Mucosa of descending colon (tissue), 3 donors: ENCODE measurements at regions not wholly inside any gene's neighbourhood (a gene's known extent, or its start where the extent isn't known, plus 50 kb on each side); places are given as distances from the start of the nearest gene placed in this dataset.

Experiments used
- ATAC-seq: fragments of 200-7000 bp; cut with Tn5 transposase; one replicate; pipeline ENCODE4 v1.9.1; 2020; ENCODE audit warnings: mild to moderate bottlenecking, moderate library complexity
- DNase-seq, 3 donors: peaks; one replicate each; pipeline ENCODE4 v3.0.0-alpha.2; 2020
- H3K36me3 ChIP-seq: fragments of 200-600 bp; one replicate; pipeline ENCODE4 v1.8.0; 2021; ENCODE audit warnings: low read depth, mild to moderate bottlenecking
- H3K4me1 ChIP-seq: fragments of 200-600 bp; one replicate; pipeline ENCODE4 v1.8.0; 2021; ENCODE audit warnings: low read depth, mild to moderate bottlenecking
- H3K4me3 ChIP-seq: fragments of 200-600 bp; one replicate; pipeline ENCODE4 v1.8.0; 2021; ENCODE audit warnings: mild to moderate bottlenecking
- H3K9me3 ChIP-seq: fragments of 200-600 bp; one replicate; pipeline ENCODE4 v1.8.0; 2021; ENCODE audit warnings: mild to moderate bottlenecking
- intact Hi-C, 2 donors: fragments of 100-400 bp; cut with DNase I in 1 of 2; cut with micrococcal nuclease in 1 of 2; formaldehyde crosslinking; loops; one replicate each; pipeline versions ENCODE4 v1.11.0 to v1.11.1; 2022; cut with DNase I, micrococcal nuclease
- TF ChIP-seq, protein P1 (sequence below): fragments of 200-600 bp; IDR thresholded peaks from one replicate; pipeline ENCODE4 v1.8.0; 2022; ENCODE audit warnings: antibody characterized with exemption, mild to moderate bottlenecking
- donor health status: DM: no; HTN: no; CAD: no; lungs with moderate emphysema.
- donor health status: DM: no; HTN: no; CAD: no.
- donor health status: DM: no; HTN: yes; CAD: no.

- Histone ChIP-seq H3K4me1 (no peaks in the 10 kb centered on the region), H3K9me3 (peaks cover 16% of the 10 kb centered on the region), H3K36me3 (no peaks in the 10 kb centered on the region), H3K4me3 (no peak overlapping the region)
- TF ChIP-seq, protein P1, sequence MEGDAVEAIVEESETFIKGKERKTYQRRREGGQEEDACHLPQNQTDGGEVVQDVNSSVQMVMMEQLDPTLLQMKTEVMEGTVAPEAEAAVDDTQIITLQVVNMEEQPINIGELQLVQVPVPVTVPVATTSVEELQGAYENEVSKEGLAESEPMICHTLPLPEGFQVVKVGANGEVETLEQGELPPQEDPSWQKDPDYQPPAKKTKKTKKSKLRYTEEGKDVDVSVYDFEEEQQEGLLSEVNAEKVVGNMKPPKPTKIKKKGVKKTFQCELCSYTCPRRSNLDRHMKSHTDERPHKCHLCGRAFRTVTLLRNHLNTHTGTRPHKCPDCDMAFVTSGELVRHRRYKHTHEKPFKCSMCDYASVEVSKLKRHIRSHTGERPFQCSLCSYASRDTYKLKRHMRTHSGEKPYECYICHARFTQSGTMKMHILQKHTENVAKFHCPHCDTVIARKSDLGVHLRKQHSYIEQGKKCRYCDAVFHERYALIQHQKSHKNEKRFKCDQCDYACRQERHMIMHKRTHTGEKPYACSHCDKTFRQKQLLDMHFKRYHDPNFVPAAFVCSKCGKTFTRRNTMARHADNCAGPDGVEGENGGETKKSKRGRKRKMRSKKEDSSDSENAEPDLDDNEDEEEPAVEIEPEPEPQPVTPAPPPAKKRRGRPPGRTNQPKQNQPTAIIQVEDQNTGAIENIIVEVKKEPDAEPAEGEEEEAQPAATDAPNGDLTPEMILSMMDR: no peak
- DNase-seq: no peak
- ATAC-seq: no peak
- intact Hi-C loops: no loop called here
These were observed 463.7 kb upstream of the TLE4 start for GRCh38 chr9:79107911-79108676.

DNA sequence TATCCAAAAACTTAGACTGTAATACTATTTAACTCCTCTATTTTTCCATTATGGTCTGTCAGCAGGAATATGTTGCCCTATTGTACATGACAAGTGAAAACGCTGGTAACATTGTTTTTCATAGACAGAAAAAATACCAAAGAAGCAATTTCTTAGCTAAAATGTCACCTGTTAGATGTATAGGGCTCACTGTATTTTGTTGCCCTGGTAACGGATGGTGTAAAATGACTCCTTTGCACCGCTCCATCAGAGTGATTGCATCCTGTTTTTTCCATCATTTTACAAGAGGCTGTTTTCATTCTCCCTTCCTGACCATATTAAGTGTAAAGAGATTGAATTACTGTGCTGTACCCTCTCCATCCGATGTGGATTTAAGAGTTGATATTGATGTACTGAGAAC, 460.1 kb upstream of the TLE4 start:
- H3K4me3 ChIP-seq: no peak overlapping the region
- ATAC-seq (no peak), DNase-seq (no peak)
- H3K36me3 ChIP-seq: no peaks in the 10 kb centered on the region
- no peaks in the 10 kb centered on the region for H3K4me1 ChIP-seq
- peaks cover 10% of the 10 kb centered on the region for H3K9me3 ChIP-seq
- intact Hi-C loops: no loop called here
- TF ChIP-seq, protein P1: no peak

GRCh38 chr9:79115176-79115575, 456.6 kb upstream of the TLE4 start:
- Histone ChIP-seq H3K9me3 (no peaks in the 10 kb centered on the region), H3K36me3 (no peaks in the 10 kb centered on the region), H3K4me1 (no peaks in the 10 kb centered on the region), H3K4me3 (no peak overlapping the region)
- TF ChIP-seq, protein P1: no peak
- no peak for ATAC-seq
- intact Hi-C loops: no loop called here
- DNase-seq: no peak

GRCh38 chr9:79116041-79116440, 455.7 kb upstream of the TLE4 start:
- ATAC-seq: no peak
- intact Hi-C loops: no loop called here
- H3K9me3 ChIP-seq: no peaks in the 10 kb centered on the region
- TF ChIP-seq, protein P1: no peak
- no peak for DNase-seq
- no peak overlapping the region for H3K4me3 ChIP-seq
- no peaks in the 10 kb centered on the region for H3K36me3 ChIP-seq
- H3K4me1 ChIP-seq: no peaks in the 10 kb centered on the region

DNA sequence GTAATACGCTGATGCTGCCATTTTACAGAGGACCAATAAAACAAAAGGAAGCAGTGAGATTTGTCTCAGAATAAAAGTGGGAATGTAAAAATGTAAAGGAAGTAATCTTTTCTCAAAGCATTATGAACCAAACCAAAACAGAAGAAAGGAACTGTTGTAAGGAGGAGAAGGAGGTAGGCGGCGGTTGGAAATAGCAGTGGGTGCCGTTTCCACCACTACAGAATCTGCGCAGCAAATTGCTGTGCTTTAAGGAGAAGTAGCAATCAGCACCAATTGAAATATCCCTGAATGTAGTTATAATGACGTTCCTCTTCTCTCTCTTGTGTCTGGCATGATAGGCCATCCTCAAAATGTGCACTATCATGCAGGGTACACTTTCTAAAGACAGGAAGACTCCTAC, 455.1 kb upstream of the TLE4 start:
- Histone ChIP-seq H3K4me3 (no peak overlapping the region), H3K9me3 (no peaks in the 10 kb centered on the region), H3K36me3 (no peaks in the 10 kb centered on the region), H3K4me1 (no peaks in the 10 kb centered on the region)
- TF ChIP-seq, protein P1: no peak
- intact Hi-C loops: no loop called here
- DNase-seq (no peak), ATAC-seq (no peak)
